Panc1 (cell line): ENCODE measurements at regions not wholly inside any gene's neighbourhood (a gene's known extent, or its start where the extent isn't known, plus 50 kb on each side); places are given as distances from the start of the nearest gene placed in this dataset.

Experiments used
- ATAC-seq: fragments of 200-7000 bp; cut with Tn5 transposase; 2 replicates; pipeline ENCODE4 v1.9.1; 2020; ENCODE audit warnings: mild to moderate bottlenecking, moderate library complexity
- BruUV-seq: library from RNA; stranded (reverse); fragments of 400-500 nt; replicated peaks from 2 replicates; lab custom pipeline; 2021; lab: Mats Ljungman, UMichigan
- CTCF ChIA-PET: fragments of 300-600 bp; sonication (Branson Sonifier 250); formaldehyde crosslinking; loops from one replicate; lab custom pipeline; 2022; ENCODE audit warnings: antibody characterized with exemption; lab: Charles Lee
- POLR2A ChIA-PET: fragments of 300-600 bp; sonication (Branson Sonifier 250); formaldehyde crosslinking; loops from one replicate; lab custom pipeline; 2022; ENCODE audit warnings: antibody characterized with exemption; lab: Charles Lee
- DNase-seq: peaks from one replicate; pipeline ENCODE4 v3.0.0-alpha.2; 2010; ENCODE audit warnings: low read depth, low spot score
- H3K27ac ChIP-seq: 2 replicates; pipeline ENCODE4 v1.5.1; 2011; ENCODE audit warnings: mild to moderate bottlenecking, low read length, inconsistent platforms
- H3K27me3 ChIP-seq: fragments of 200-500 bp; sonication (Bioruptor generic); 2 replicates; pipeline ENCODE4 v1.6.0; 2014; ENCODE audit warnings: low read length, inconsistent platforms; ENCODE audit not compliant: control insufficient read depth, insufficient read depth
- H3K36me3 ChIP-seq: fragments of 200-500 bp; sonication (Bioruptor generic); 2 replicates; pipeline ENCODE4 v1.5.1; 2014; ENCODE audit warnings: inconsistent platforms, mild to moderate bottlenecking, low read length, moderate library complexity; ENCODE audit not compliant: control insufficient read depth, insufficient read depth
- H3K4me1 ChIP-seq: 2 replicates; pipeline ENCODE4 v1.5.1; 2011; ENCODE audit warnings: inconsistent platforms, mild to moderate bottlenecking, low read length, moderate library complexity; ENCODE audit not compliant: control insufficient read depth, insufficient read depth
- H3K4me3 ChIP-seq, 2 experiments: 2 replicates each; pipeline ENCODE4 v1.5.1; 2011 to 2012; ENCODE audit warnings: low read depth in 2 of 2, low read length in 2 of 2, mild to moderate bottlenecking in 2 of 2, inconsistent platforms in 1 of 2, moderate library complexity in 1 of 2
- H3K9me3 ChIP-seq: fragments of 200-500 bp; sonication (Bioruptor generic); 2 replicates; pipeline ENCODE4 v1.5.1; 2014; ENCODE audit warnings: low read depth, mild to moderate bottlenecking, inconsistent platforms, low read length, moderate library complexity; ENCODE audit not compliant: control insufficient read depth, insufficient read depth
- CTCF ChIP-seq: fragments of 450-650 bp; IDR thresholded peaks from 2 replicates; pipeline ENCODE4 v1.5.1; 2017; ENCODE audit warnings: mild to moderate bottlenecking
- REST ChIP-seq, 2 experiments: IDR thresholded peaks; 2 replicates each; pipeline ENCODE4 v1.6.1; 2011 to 2012; ENCODE audit warnings: low read depth in 2 of 2, control low read depth in 1 of 2, low read length in 1 of 2, mild to moderate bottlenecking in 1 of 2, moderate library complexity in 1 of 2; ENCODE audit not compliant: insufficient read depth in 1 of 2
- SIN3A ChIP-seq: IDR thresholded peaks from 2 replicates; pipeline ENCODE4 v1.6.1; 2012; ENCODE audit warnings: low read depth, mild to moderate bottlenecking, low read length, moderate library complexity, borderline replicate concordance; ENCODE audit not compliant: insufficient read depth
- TCF7L2 ChIP-seq: IDR thresholded peaks from 2 replicates; pipeline ENCODE4 v1.6.1; 2011; ENCODE audit warnings: mild to moderate bottlenecking, low read depth, low read length, inconsistent platforms
- in situ Hi-C: cut with HindIII; loops from 2 replicates; pipeline ENCODE4 v1.10.0; 2016; ENCODE audit warnings: low sequenced_read_pairs, low pct_unique_long_range_greater_than_20kb
- intact Hi-C: fragments of 100-400 bp; cut with micrococcal nuclease; formaldehyde crosslinking; loops from one replicate; pipeline ENCODE4 v1.10.0; 2022; ENCODE audit not compliant: unreplicated experiment

GRCh38 chr13:26966701-26967080 is 204.9 kb downstream of the USP12 start:
- DNase-seq, result no peak
- Histone ChIP-seq H3K27ac (peak overlapping the region; percentile 87), H3K9me3 (no peaks in the 10 kb centered on the region), H3K27me3 (no peaks in the 10 kb centered on the region), H3K4me1 (peaks cover 23% of the 10 kb centered on the region), H3K4me3 (no peak overlapping the region), H3K36me3 (no peaks in the 10 kb centered on the region)
- intact Hi-C loops, result no loop called here
- ATAC-seq, result no peak
- POLR2A ChIA-PET, result no interaction called here
- in situ Hi-C loops, result no loop called here
- no TSS peak for BruUV-seq
- CTCF ChIA-PET, result no interaction called here
- TF ChIP-seq CTCF, result no peak
- TF ChIP-seq SIN3A, result no peak

GRCh38 chr13:26965952-26966700 is 205.5 kb downstream of the USP12 start:
- intact Hi-C loops, result no loop called here
- H3K36me3 ChIP-seq, result no peaks in the 10 kb centered on the region
- H3K4me1 ChIP-seq, result peaks cover 23% of the 10 kb centered on the region
- H3K27ac ChIP-seq, result peak overlapping the region; percentile 87
- in situ Hi-C loops, result no loop called here
- ATAC-seq (no peak), DNase-seq (no peak)
- ChIA-PET CTCF (no interaction called here), POLR2A (no interaction called here)
- no peak overlapping the region for H3K4me3 ChIP-seq
- H3K27me3 ChIP-seq, result no peaks in the 10 kb centered on the region
- H3K9me3 ChIP-seq, result no peaks in the 10 kb centered on the region
- TF ChIP-seq TCF7L2, result no peak
- no peak for TF ChIP-seq REST (IDR thresholded peaks at IDR 0.05; ENCODE audit: insufficient read depth in 1 of 2, low read depth in 2 of 2, low read length in 1 of 2)
- TF ChIP-seq SIN3A, result no peak
- TF ChIP-seq CTCF, result no peak
- BruUV-seq, result no TSS peak
